SK-N-DZ (cell line): ENCODE measurements at regions not wholly inside any gene's neighbourhood (a gene's known extent, or its start where the extent isn't known, plus 50 kb on each side); places are given as distances from the start of the nearest gene placed in this dataset.

ENCODE experiments used
- DNase-seq: peaks from one replicate; pipeline ENCODE4 v3.0.0-alpha.2; 2015; ENCODE audit warnings: low spot score

GRCh38 chr5:111676926-111677415, 80.0 kb downstream of the NREP start:
- no peak for DNase-seq

- no peak for DNase-seq
Observed at GRCh38 chr5:111676466-111676865, 80.5 kb downstream of the NREP start.

- no peak for DNase-seq
Observed at GRCh38 chr5:111675201-111675934, 81.6 kb downstream of the NREP start.

GRCh38 chr5:111673891-111674626, 82.9 kb downstream of the NREP start:
- DNase-seq = peak; percentile 37

GRCh38 chr5:111672099-111672498, 84.9 kb downstream of the NREP start:
- peak; percentile 70 for DNase-seq

- DNase-seq = no peak
Observed at GRCh38 chr5:111670826-111671492, 86.0 kb downstream of the NREP start.

GRCh38 chr5:111668477-111669414, 88.2 kb downstream of the NREP start:
- peak; percentile 39 for DNase-seq

- DNase-seq = no peak
Observed at GRCh38 chr5:111667128-111667736, 89.8 kb downstream of the NREP start.

- no peak for DNase-seq
Observed at GRCh38 chr5:111656580-111656979, 100.4 kb downstream of the NREP start.

- DNase-seq = no peak
Observed at GRCh38 chr5:111655169-111655924, 101.6 kb downstream of the NREP start.

- DNase-seq = no peak
Observed at GRCh38 chr5:111653408-111653807, 103.6 kb downstream of the NREP start.

- DNase-seq = no peak
Observed at GRCh38 chr5:111649516-111649915, 107.5 kb downstream of the NREP start.

GRCh38 chr5:111645303-111645838, 111.6 kb downstream of the NREP start:
- DNase-seq = no peak

GRCh38 chr5:111643499-111643898, 113.5 kb downstream of the NREP start:
- no peak for DNase-seq

GRCh38 chr5:111641533-111642233, 115.3 kb downstream of the NREP start:
- DNase-seq = no peak

GRCh38 chr5:111639912-111640311, 117.1 kb downstream of the NREP start:
- DNase-seq = no peak

- no peak for DNase-seq
Observed at GRCh38 chr5:111636736-111637135, 120.3 kb downstream of the NREP start.

GRCh38 chr5:111635916-111636570, 121.0 kb downstream of the NREP start:
- DNase-seq = no peak
